Endothelial cell (in vitro differentiated cells): ENCODE measurements at regions not wholly inside any gene's neighbourhood (a gene's known extent, or its start where the extent isn't known, plus 50 kb on each side); places are given as distances from the start of the nearest gene placed in this dataset.
A peak's percentile ranks its signal among the peaks of the same experiment; 100 is the strongest.

Source experiments
- DNase-seq: peaks from one replicate; pipeline ENCODE4 v3.0.0; 2021; ENCODE audit warnings: low spot score
- H3K27ac Mint-ChIP-seq: one replicate; pipeline ENCODE4 v1.8.0; 2021; ENCODE audit warnings: mixed read lengths, inconsistent platforms; ENCODE audit not compliant: unreplicated experiment
- H3K27me3 Mint-ChIP-seq: one replicate; pipeline ENCODE4 v1.8.0; 2021; ENCODE audit warnings: mild to moderate bottlenecking, moderate library complexity, mixed read lengths, inconsistent platforms; ENCODE audit not compliant: unreplicated experiment
- H3K36me3 Mint-ChIP-seq: one replicate; pipeline ENCODE4 v1.8.0; 2021; ENCODE audit warnings: mild to moderate bottlenecking, low read depth, mixed read lengths, inconsistent platforms; ENCODE audit not compliant: unreplicated experiment
- H3K4me1 Mint-ChIP-seq: one replicate; pipeline ENCODE4 v1.8.0; 2021; ENCODE audit warnings: mild to moderate bottlenecking, mixed read lengths, inconsistent platforms; ENCODE audit not compliant: unreplicated experiment
- H3K4me3 Mint-ChIP-seq: one replicate; pipeline ENCODE4 v1.8.0; 2021; ENCODE audit warnings: mild to moderate bottlenecking, mixed read lengths, inconsistent platforms; ENCODE audit not compliant: unreplicated experiment
- H3K9me3 Mint-ChIP-seq: one replicate; pipeline ENCODE4 v1.8.0; 2021; ENCODE audit warnings: mixed read lengths, inconsistent platforms; ENCODE audit not compliant: unreplicated experiment
- CTCF ChIP-seq: fragments of 200-600 bp; sonication (generic); IDR thresholded peaks from one replicate; pipeline ENCODE4 v1.5.0; 2021; ENCODE audit warnings: antibody characterized with exemption; ENCODE audit not compliant: unreplicated experiment

- no peaks in the 10 kb centered on the region for H3K36me3 Mint-ChIP-seq
- H3K27me3 Mint-ChIP-seq, result peaks cover 1% of the 10 kb centered on the region
- H3K9me3 Mint-ChIP-seq, result no peaks in the 10 kb centered on the region
- no peaks in the 10 kb centered on the region for H3K4me1 Mint-ChIP-seq
- no peak overlapping the region for H3K27ac Mint-ChIP-seq
- peak; percentile 10 for DNase-seq
- TF ChIP-seq CTCF, result no peak
- no peak overlapping the region for H3K4me3 Mint-ChIP-seq
Measured at GRCh38 chr10:2964632-2965296, 102.6 kb upstream of the PFKP start.

GRCh38 chr10:2963889-2964631, 103.3 kb upstream of the PFKP start:
- DNase-seq, result no peak
- TF ChIP-seq CTCF, result no peak
- H3K36me3 Mint-ChIP-seq, result no peaks in the 10 kb centered on the region
- H3K4me3 Mint-ChIP-seq, result no peak overlapping the region
- H3K27me3 Mint-ChIP-seq, result peaks cover 1% of the 10 kb centered on the region
- no peaks in the 10 kb centered on the region for H3K9me3 Mint-ChIP-seq
- H3K4me1 Mint-ChIP-seq, result no peaks in the 10 kb centered on the region
- no peak overlapping the region for H3K27ac Mint-ChIP-seq

- Mint-ChIP-seq H3K36me3 (no peaks in the 10 kb centered on the region), H3K9me3 (no peaks in the 10 kb centered on the region), H3K4me3 (no peak overlapping the region), H3K27ac (no peak overlapping the region), H3K4me1 (no peaks in the 10 kb centered on the region), H3K27me3 (peaks cover 1% of the 10 kb centered on the region)
- no peak for DNase-seq
- TF ChIP-seq CTCF, result no peak
Measured at GRCh38 chr10:2962194-2962593, 105.2 kb upstream of the PFKP start.

- Mint-ChIP-seq H3K27me3 (peaks cover 1% of the 10 kb centered on the region), H3K4me1 (no peaks in the 10 kb centered on the region), H3K27ac (no peak overlapping the region), H3K36me3 (no peaks in the 10 kb centered on the region), H3K4me3 (no peak overlapping the region), H3K9me3 (no peaks in the 10 kb centered on the region)
- no peak for DNase-seq
- no peak for TF ChIP-seq CTCF
Measured at GRCh38 chr10:2958659-2959058, 108.7 kb upstream of the PFKP start.

GRCh38 chr10:2957785-2958184, 109.6 kb upstream of the PFKP start:
- H3K27ac Mint-ChIP-seq, result no peak overlapping the region
- no peaks in the 10 kb centered on the region for H3K9me3 Mint-ChIP-seq
- H3K27me3 Mint-ChIP-seq, result peaks cover 1% of the 10 kb centered on the region
- H3K4me1 Mint-ChIP-seq, result no peaks in the 10 kb centered on the region
- H3K36me3 Mint-ChIP-seq, result no peaks in the 10 kb centered on the region
- no peak for TF ChIP-seq CTCF
- H3K4me3 Mint-ChIP-seq, result no peak overlapping the region
- DNase-seq, result no peak
